Chondrocyte (in vitro differentiated cells): ENCODE measurements at regions not wholly inside any gene's neighbourhood (a gene's known extent, or its start where the extent isn't known, plus 50 kb on each side); places are given as distances from the start of the nearest gene placed in this dataset.

Source experiments
- DNase-seq: peaks from one replicate; pipeline ENCODE4 v3.0.0; 2021; ENCODE audit warnings: mixed read lengths, low spot score
- H3K27ac Mint-ChIP-seq: one replicate; pipeline ENCODE4 v1.8.0; 2021; ENCODE audit warnings: mild to moderate bottlenecking, moderate library complexity, mixed read lengths; ENCODE audit not compliant: unreplicated experiment
- H3K27me3 Mint-ChIP-seq: 2 replicates; pipeline ENCODE4 v1.8.0; 2021; ENCODE audit warnings: low read depth, mixed read lengths
- H3K36me3 Mint-ChIP-seq: 2 replicates; pipeline ENCODE4 v1.8.0; 2021; ENCODE audit warnings: low read depth, mixed read lengths
- H3K4me1 Mint-ChIP-seq: 2 replicates; pipeline ENCODE4 v1.8.0; 2021; ENCODE audit warnings: low read depth, mild to moderate bottlenecking, mixed read lengths
- H3K4me3 Mint-ChIP-seq: one replicate; pipeline ENCODE4 v1.8.0; 2021; ENCODE audit warnings: mild to moderate bottlenecking, moderate library complexity, mixed read lengths; ENCODE audit not compliant: unreplicated experiment
- H3K9me3 Mint-ChIP-seq: 2 replicates; pipeline ENCODE4 v1.8.0; 2021; ENCODE audit warnings: low read depth, mixed read lengths
- CTCF ChIP-seq: fragments of 200-600 bp; sonication (generic); IDR thresholded peaks from 2 replicates; pipeline ENCODE4 v1.5.0; 2021; ENCODE audit warnings: antibody characterized with exemption, mild to moderate bottlenecking, moderate library complexity

GRCh38 chr20:4459081-4459480 lies 210.0 kb upstream of the ADRA1D start:
- Mint-ChIP-seq H3K4me3 (no peak overlapping the region), H3K9me3 (peaks cover 15% of the 10 kb centered on the region), H3K36me3 (no peaks in the 10 kb centered on the region), H3K4me1 (no peaks in the 10 kb centered on the region), H3K27me3 (peaks cover 4% of the 10 kb centered on the region), H3K27ac (no peak overlapping the region)
- TF ChIP-seq CTCF = no peak
- DNase-seq = no peak

GRCh38 chr20:4457566-4458543 lies 208.8 kb upstream of the ADRA1D start:
- Mint-ChIP-seq H3K4me3 (no peak overlapping the region), H3K9me3 (peaks cover 15% of the 10 kb centered on the region), H3K27ac (no peak overlapping the region), H3K36me3 (no peaks in the 10 kb centered on the region), H3K27me3 (peaks cover 4% of the 10 kb centered on the region), H3K4me1 (no peaks in the 10 kb centered on the region)
- TF ChIP-seq CTCF = no peak
- DNase-seq = no peak

- no peak for TF ChIP-seq CTCF
Measured at GRCh38 chr20:4455996-4456395, 206.9 kb upstream of the ADRA1D start.

GRCh38 chr20:4455301-4455701 lies 206.2 kb upstream of the ADRA1D start:
- peaks cover 15% of the 10 kb centered on the region for H3K9me3 Mint-ChIP-seq
- no peak for DNase-seq
- TF ChIP-seq CTCF = no peak
- H3K27me3 Mint-ChIP-seq = peaks cover 4% of the 10 kb centered on the region
- no peaks in the 10 kb centered on the region for H3K36me3 Mint-ChIP-seq
- H3K4me3 Mint-ChIP-seq = no peak overlapping the region
- H3K27ac Mint-ChIP-seq = no peak overlapping the region
- peaks cover 5% of the 10 kb centered on the region for H3K4me1 Mint-ChIP-seq

More at GRCh38 chr20:4455996-4456395, 206.9 kb upstream of the ADRA1D start:
- DNase-seq = no peak
- Mint-ChIP-seq H3K27me3 (peaks cover 4% of the 10 kb centered on the region), H3K36me3 (no peaks in the 10 kb centered on the region), H3K4me3 (no peak overlapping the region), H3K4me1 (no peaks in the 10 kb centered on the region), H3K27ac (no peak overlapping the region), H3K9me3 (peaks cover 15% of the 10 kb centered on the region)

GRCh38 chr20:4454111-4454510 lies 205.0 kb upstream of the ADRA1D start:
- Mint-ChIP-seq H3K36me3 (no peaks in the 10 kb centered on the region), H3K9me3 (peaks cover 15% of the 10 kb centered on the region), H3K4me1 (peaks cover 14% of the 10 kb centered on the region), H3K27ac (no peak overlapping the region), H3K27me3 (peaks cover 4% of the 10 kb centered on the region), H3K4me3 (no peak overlapping the region)
- no peak for DNase-seq
- TF ChIP-seq CTCF = no peak
